ENCODE measurements at regions not wholly inside any gene's neighbourhood (a gene's known extent, or its start where the extent isn't known, plus 50 kb on each side); places are given as distances from the start of the nearest gene placed in this dataset.
"Not testable (repeated sequence)": the region's sequence is repeated elsewhere in the genome, so short reads cannot be mapped to it uniquely, and the experiment has no call there.

GRCh38 chr21:35288238-35288637, 239.1 kb upstream of the RUNX1 start:
- no peak for DNase-seq (ENCODE audit: low read depth in 2 of 3, low spot score in 1 of 3)

- no peak for DNase-seq (ENCODE audit: low read depth in 2 of 3, low spot score in 1 of 3)
Observed at GRCh38 chr21:35284199-35284598, 235.1 kb upstream of the RUNX1 start.

GRCh38 chr21:35282944-35283343, 233.8 kb upstream of the RUNX1 start:
- DNase-seq (ENCODE audit: low read depth in 2 of 3, low spot score in 1 of 3): no peak

GRCh38 chr21:35281956-35282355, 232.9 kb upstream of the RUNX1 start:
- no peak for DNase-seq (ENCODE audit: low read depth in 2 of 3, low spot score in 1 of 3)

- no peak for DNase-seq (ENCODE audit: low read depth in 2 of 3, low spot score in 1 of 3)
Observed at GRCh38 chr21:35280231-35280630, 231.1 kb upstream of the RUNX1 start.

GRCh38 chr21:35275776-35276175, 226.7 kb upstream of the RUNX1 start:
- DNase-seq (ENCODE audit: low read depth in 2 of 3, low spot score in 1 of 3): no peak

GRCh38 chr21:35274923-35275322, 225.8 kb upstream of the RUNX1 start:
- no peak for DNase-seq (ENCODE audit: low read depth in 2 of 3, low spot score in 1 of 3)

- DNase-seq (ENCODE audit: low read depth in 2 of 3, low spot score in 1 of 3): no peak
Observed at GRCh38 chr21:35274090-35274489, 225.0 kb upstream of the RUNX1 start.

- no peak for DNase-seq (ENCODE audit: low read depth in 2 of 3, low spot score in 1 of 3)
Observed at GRCh38 chr21:35273333-35273732, 224.2 kb upstream of the RUNX1 start.

GRCh38 chr21:35271344-35272118, 222.4 kb upstream of the RUNX1 start:
- not testable (repeated sequence) for DNase-seq (ENCODE audit: low read depth in 2 of 3, low spot score in 1 of 3)

GRCh38 chr21:35268817-35269216, 219.7 kb upstream of the RUNX1 start:
- DNase-seq (ENCODE audit: low read depth in 2 of 3, low spot score in 1 of 3): no peak

- DNase-seq (ENCODE audit: low read depth in 2 of 3, low spot score in 1 of 3): no peak
Observed at GRCh38 chr21:35268261-35268660, 219.2 kb upstream of the RUNX1 start.

GRCh38 chr21:35266546-35266945, 217.4 kb upstream of the RUNX1 start:
- no peak for DNase-seq (ENCODE audit: low read depth in 2 of 3, low spot score in 1 of 3)

- DNase-seq (ENCODE audit: low read depth in 2 of 3, low spot score in 1 of 3): no peak
Observed at GRCh38 chr21:35265170-35265877, 216.2 kb upstream of the RUNX1 start.

GRCh38 chr21:35259457-35259856, 210.4 kb upstream of the RUNX1 start:
- DNase-seq (ENCODE audit: low read depth in 2 of 3, low spot score in 1 of 3): no peak

- DNase-seq (ENCODE audit: low read depth in 2 of 3, low spot score in 1 of 3): no peak
Observed at GRCh38 chr21:35258521-35258920, 209.4 kb upstream of the RUNX1 start.

- no peak for DNase-seq (ENCODE audit: low read depth in 2 of 3, low spot score in 1 of 3)
Observed at GRCh38 chr21:35257413-35257812, 208.3 kb upstream of the RUNX1 start.

GRCh38 chr21:35256468-35256988, 207.4 kb upstream of the RUNX1 start:
- no peak for DNase-seq (ENCODE audit: low read depth in 2 of 3, low spot score in 1 of 3)

- DNase-seq (ENCODE audit: low read depth in 2 of 3, low spot score in 1 of 3): no peak
Observed at GRCh38 chr21:35254765-35255138, 205.7 kb upstream of the RUNX1 start.

- no peak for DNase-seq (ENCODE audit: low read depth in 2 of 3, low spot score in 1 of 3)
Observed at GRCh38 chr21:35254006-35254764, 205.1 kb upstream of the RUNX1 start.

GRCh38 chr21:35252831-35253230, 203.7 kb upstream of the RUNX1 start:
- DNase-seq (ENCODE audit: low read depth in 2 of 3, low spot score in 1 of 3): peak in 2 of 3 donors; percentile 15 to 22

GRCh38 chr21:35249636-35250035, 200.5 kb upstream of the RUNX1 start:
- DNase-seq (ENCODE audit: low read depth in 2 of 3, low spot score in 1 of 3): no peak
